ENCODE measurements at regions not wholly inside any gene's neighbourhood (a gene's known extent, or its start where the extent isn't known, plus 50 kb on each side); places are given as distances from the start of the nearest gene placed in this dataset.

- no peak for TF ChIP-seq REST (IDR thresholded peaks at IDR 0.05; ENCODE audit: insufficient replicate concordance, low read depth)
- no peak for TF ChIP-seq POLR2AphosphoS5 (IDR thresholded peaks at IDR 0.05; ENCODE audit: low read depth)
- no peak for TF ChIP-seq GABPA (IDR thresholded peaks at IDR 0.05; ENCODE audit: low read depth)
- TF ChIP-seq SPI1 (IDR thresholded peaks at IDR 0.05; ENCODE audit: borderline replicate concordance, low read depth) = no peak
- no peak for TF ChIP-seq CTCF (IDR thresholded peaks at IDR 0.05; ENCODE audit: insufficient read depth, low read length)
- Histone ChIP-seq H3K4me3 (replicated peaks; ENCODE audit: insufficient read depth, low read length) (no peak overlapping the region), H3K27me3 (ENCODE audit: insufficient read depth, poor library complexity, severe bottlenecking) (peaks cover 3% of the 10 kb centered on the region), H3K27ac (replicated peaks) (no peak overlapping the region)
- no peak for DNase-seq (ENCODE audit: low read depth in 1 of 2, low spot score in 1 of 2)
Observed at GRCh38 chr1:117747605-117748004, 141.8 kb downstream of the TENT5C start.

- Histone ChIP-seq H3K27ac (replicated peaks) (no peak overlapping the region), H3K27me3 (ENCODE audit: insufficient read depth, poor library complexity, severe bottlenecking) (no peaks in the 10 kb centered on the region), H3K4me3 (replicated peaks; ENCODE audit: insufficient read depth, low read length) (no peak overlapping the region)
- DNase-seq (ENCODE audit: low read depth in 1 of 2, low spot score in 1 of 2) = no peak
- TF ChIP-seq REST (IDR thresholded peaks at IDR 0.05; ENCODE audit: insufficient replicate concordance, low read depth) (no peak), SPI1 (IDR thresholded peaks at IDR 0.05; ENCODE audit: borderline replicate concordance, low read depth) (no peak), CTCF (IDR thresholded peaks at IDR 0.05; ENCODE audit: insufficient read depth, low read length) (no peak), GABPA (IDR thresholded peaks at IDR 0.05; ENCODE audit: low read depth) (no peak), POLR2AphosphoS5 (IDR thresholded peaks at IDR 0.05; ENCODE audit: low read depth) (no peak)
Observed at GRCh38 chr1:117751321-117751720, 145.5 kb downstream of the TENT5C start.

GRCh38 chr1:117752661-117753060 lies 146.8 kb downstream of the TENT5C start:
- no peak overlapping the region for H3K4me3 ChIP-seq (replicated peaks; ENCODE audit: insufficient read depth, low read length)
- no peak for DNase-seq (ENCODE audit: low read depth in 1 of 2, low spot score in 1 of 2)
- H3K27me3 ChIP-seq (ENCODE audit: insufficient read depth, poor library complexity, severe bottlenecking) = no peaks in the 10 kb centered on the region
- TF ChIP-seq CTCF (IDR thresholded peaks at IDR 0.05; ENCODE audit: insufficient read depth, low read length) (no peak), SPI1 (IDR thresholded peaks at IDR 0.05; ENCODE audit: borderline replicate concordance, low read depth) (no peak)
- no peak overlapping the region for H3K27ac ChIP-seq (replicated peaks)

- H3K4me3 ChIP-seq (replicated peaks; ENCODE audit: insufficient read depth, low read length) = no peak overlapping the region
- no peaks in the 10 kb centered on the region for H3K27me3 ChIP-seq (ENCODE audit: insufficient read depth, poor library complexity, severe bottlenecking)
- DNase-seq (ENCODE audit: low read depth in 1 of 2, low spot score in 1 of 2) = no peak
- TF ChIP-seq GABPA (IDR thresholded peaks at IDR 0.05; ENCODE audit: low read depth) (no peak), CTCF (IDR thresholded peaks at IDR 0.05; ENCODE audit: insufficient read depth, low read length) (no peak), REST (IDR thresholded peaks at IDR 0.05; ENCODE audit: insufficient replicate concordance, low read depth) (no peak), POLR2AphosphoS5 (IDR thresholded peaks at IDR 0.05; ENCODE audit: low read depth) (no peak), SPI1 (IDR thresholded peaks at IDR 0.05; ENCODE audit: borderline replicate concordance, low read depth) (no peak)
- no peak overlapping the region for H3K27ac ChIP-seq (replicated peaks)
Observed at GRCh38 chr1:117753232-117753631, 147.4 kb downstream of the TENT5C start.

Data from HL-60 (cell line).